ENCODE measurements at regions not wholly inside any gene's neighbourhood (a gene's known extent, or its start where the extent isn't known, plus 50 kb on each side); places are given as distances from the start of the nearest gene placed in this dataset.
A peak's percentile ranks its signal among the peaks of the same experiment; 100 is the strongest.

DNA sequence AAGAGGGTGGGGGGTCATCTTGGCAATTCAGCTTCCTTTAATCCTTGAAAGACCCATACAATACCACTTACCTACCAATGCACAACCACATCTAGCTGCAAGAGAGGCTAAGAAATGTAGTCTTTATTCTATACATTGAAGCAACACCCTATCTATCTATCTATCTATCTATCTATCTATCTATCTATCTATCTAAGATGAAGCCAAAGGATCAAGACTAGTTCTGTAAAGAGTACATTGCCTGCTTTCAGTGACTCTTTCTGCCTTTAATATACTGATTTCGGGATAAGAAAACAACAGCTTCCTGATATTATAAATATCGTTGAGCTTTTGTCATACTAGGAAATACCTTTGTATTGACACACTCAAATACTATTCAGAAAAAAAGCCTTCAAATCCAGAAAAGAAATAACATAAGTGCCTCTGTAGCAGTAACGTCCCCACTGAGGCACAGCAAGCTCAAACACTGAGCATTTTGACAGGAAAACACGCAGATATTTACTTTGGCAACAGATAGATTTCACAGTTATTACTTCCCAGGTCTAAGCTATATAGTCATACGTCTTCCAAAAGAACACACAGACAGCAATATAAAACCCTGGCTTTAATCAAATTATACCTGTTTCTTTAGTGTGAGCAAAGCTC lies 139.4 kb upstream of the SERTAD2 start:
- TF ChIP-seq, protein P1, sequence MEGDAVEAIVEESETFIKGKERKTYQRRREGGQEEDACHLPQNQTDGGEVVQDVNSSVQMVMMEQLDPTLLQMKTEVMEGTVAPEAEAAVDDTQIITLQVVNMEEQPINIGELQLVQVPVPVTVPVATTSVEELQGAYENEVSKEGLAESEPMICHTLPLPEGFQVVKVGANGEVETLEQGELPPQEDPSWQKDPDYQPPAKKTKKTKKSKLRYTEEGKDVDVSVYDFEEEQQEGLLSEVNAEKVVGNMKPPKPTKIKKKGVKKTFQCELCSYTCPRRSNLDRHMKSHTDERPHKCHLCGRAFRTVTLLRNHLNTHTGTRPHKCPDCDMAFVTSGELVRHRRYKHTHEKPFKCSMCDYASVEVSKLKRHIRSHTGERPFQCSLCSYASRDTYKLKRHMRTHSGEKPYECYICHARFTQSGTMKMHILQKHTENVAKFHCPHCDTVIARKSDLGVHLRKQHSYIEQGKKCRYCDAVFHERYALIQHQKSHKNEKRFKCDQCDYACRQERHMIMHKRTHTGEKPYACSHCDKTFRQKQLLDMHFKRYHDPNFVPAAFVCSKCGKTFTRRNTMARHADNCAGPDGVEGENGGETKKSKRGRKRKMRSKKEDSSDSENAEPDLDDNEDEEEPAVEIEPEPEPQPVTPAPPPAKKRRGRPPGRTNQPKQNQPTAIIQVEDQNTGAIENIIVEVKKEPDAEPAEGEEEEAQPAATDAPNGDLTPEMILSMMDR (IDR thresholded peaks at IDR 0.05; ENCODE audit: low read depth, low read length, missing control alignments) = no peak
- DNase-seq (ENCODE audit: extremely low read depth, low read depth) = no peak
- H3K4me3 ChIP-seq (replicated peaks; ENCODE audit: low read depth, low read length) = no peak overlapping the region

DNA sequence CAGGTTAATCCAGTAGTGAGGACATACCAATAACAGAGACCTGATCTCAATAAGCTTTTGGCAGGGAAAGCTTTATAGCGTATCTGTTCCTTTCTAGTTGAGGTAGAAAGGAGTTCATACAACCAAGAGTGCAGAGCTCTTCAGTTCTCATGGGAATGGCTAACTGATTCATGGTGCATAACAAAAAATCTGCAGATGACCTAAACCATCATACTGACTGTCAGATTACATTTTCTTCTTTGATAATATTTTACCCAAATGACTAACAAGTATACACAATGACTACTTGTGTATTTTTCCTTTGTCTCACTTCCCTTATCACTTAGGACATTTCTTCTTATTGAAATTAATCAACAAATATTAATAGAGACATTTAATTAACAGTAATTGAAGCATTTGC lies 140.0 kb upstream of the SERTAD2 start:
- no peak for DNase-seq (ENCODE audit: extremely low read depth, low read depth)
- no peak overlapping the region for H3K4me3 ChIP-seq (replicated peaks; ENCODE audit: low read depth, low read length)
- TF ChIP-seq, protein P1 (IDR thresholded peaks at IDR 0.05; ENCODE audit: low read depth, low read length, missing control alignments) = no peak

DNA sequence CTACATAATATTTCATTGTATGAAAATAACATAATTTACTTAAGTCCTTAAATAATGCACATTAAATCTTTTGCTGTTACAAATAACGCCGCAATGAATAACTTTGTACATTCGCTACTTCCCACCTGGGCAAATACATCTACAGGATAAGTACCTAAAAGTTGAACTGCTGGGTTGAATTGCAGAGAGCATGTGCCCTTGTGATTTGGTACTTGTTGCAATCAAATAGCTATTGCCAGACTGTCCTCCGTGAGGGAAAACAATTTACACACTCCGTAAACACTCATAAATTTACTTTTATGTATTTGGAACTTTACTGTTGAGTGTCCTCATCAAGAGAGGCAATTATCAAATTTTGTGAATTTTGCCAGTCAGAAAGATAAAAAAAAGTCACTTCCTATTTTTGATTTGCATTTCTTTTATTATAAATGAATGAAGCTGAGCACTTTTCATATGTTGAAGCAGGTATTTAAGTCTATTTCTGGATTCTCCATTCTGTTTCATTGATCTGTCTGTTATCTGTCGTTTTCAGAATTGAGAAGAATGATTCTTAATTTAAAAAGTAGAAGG lies 140.8 kb upstream of the SERTAD2 start:
- no peak overlapping the region for H3K4me3 ChIP-seq (replicated peaks; ENCODE audit: low read depth, low read length)
- no peak for DNase-seq (ENCODE audit: extremely low read depth, low read depth)
- TF ChIP-seq, protein P1 (IDR thresholded peaks at IDR 0.05; ENCODE audit: low read depth, low read length, missing control alignments) = no peak

DNA sequence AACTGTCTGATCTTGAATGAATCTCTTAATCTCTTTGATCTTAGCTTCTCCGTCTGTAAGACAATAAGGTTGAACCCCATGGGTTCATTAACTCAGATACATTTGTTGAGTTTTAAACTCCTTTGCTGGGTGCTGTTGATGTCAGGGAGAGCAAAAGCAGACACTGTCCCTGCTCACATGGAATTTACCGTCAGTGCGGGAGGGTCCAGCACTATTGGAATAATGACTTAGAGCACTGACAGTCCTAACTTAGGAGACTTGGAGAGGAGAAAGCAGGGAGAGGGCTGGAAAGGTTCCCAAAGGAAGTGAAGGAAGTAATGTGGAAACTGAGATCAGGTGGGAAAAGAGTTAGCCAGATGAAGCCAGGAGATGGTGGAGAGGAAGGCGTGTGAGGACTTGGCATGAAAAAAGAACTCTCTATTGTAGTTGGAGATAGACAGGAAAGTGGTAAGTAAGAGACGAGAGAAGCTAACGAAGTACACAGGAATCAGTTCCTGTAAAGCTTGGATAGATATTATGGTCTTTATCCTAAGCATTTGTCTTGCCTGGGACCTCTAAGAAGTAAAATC lies 141.4 kb upstream of the SERTAD2 start:
- TF ChIP-seq, protein P1 (IDR thresholded peaks at IDR 0.05; ENCODE audit: low read depth, low read length, missing control alignments) = no peak
- DNase-seq (ENCODE audit: extremely low read depth, low read depth) = no peak
- H3K4me3 ChIP-seq (replicated peaks; ENCODE audit: low read depth, low read length) = no peak overlapping the region

DNA sequence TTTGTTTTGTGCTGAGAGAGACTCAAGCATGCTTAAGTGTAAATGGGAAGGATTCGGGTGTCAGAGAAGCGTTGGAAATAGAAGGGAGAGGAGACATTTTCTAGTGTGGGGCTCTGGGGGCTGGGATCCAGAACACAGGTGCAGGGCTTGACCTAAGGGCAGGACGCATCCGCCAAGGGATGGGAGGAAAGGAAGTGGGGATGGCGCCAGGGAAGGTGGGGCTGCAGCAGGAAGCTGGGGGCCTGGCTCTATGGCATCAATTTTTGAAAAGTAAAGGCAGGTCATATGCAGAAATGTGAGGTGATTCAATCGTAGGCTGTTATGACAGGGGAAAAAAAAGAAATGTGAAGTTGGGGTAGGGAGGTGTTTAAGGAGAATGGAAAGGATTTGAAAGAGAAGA lies 143.2 kb upstream of the SERTAD2 start:
- TF ChIP-seq, protein P1 (IDR thresholded peaks at IDR 0.05; ENCODE audit: low read depth, low read length, missing control alignments) = no peak
- no peak overlapping the region for H3K4me3 ChIP-seq (replicated peaks; ENCODE audit: low read depth, low read length)
- no peak for DNase-seq (ENCODE audit: extremely low read depth, low read depth)

DNA sequence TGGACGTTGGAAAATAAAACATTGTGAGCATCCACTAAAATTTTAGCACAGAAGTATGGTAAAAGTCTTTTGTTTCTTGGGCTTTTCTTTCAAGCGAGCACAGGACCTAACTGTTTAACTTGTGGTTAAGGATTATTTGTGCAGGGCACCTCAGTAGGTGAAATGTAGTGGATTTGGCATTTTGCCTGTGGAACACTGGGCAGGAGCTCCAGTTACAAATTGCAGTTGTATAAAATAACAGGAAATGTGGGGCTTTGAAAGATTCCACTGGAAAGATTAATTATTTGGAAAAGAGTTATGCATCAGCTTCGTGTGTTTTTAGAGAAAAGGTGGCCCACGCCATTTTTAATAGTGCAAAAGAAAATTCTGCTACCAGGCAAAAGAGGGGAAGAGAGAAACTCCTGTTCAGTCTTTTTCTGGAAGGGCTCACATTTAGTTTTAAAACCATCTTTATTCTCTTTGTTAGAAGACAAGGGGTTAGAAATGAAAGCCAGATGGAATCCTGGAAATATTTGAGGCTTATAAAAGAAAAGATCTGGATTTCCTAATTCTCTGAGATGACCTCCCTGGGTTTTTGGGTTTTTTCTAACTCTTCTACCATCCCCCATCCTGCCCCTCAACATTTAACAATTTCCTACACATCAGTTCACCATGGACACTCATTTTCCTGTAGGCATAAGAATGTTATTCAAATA lies 144.3 kb upstream of the SERTAD2 start:
- TF ChIP-seq, protein P1 (IDR thresholded peaks at IDR 0.05; ENCODE audit: low read depth, low read length, missing control alignments) = no peak
- H3K4me3 ChIP-seq (replicated peaks; ENCODE audit: low read depth, low read length) = no peak overlapping the region
- peak; percentile 52 for DNase-seq (ENCODE audit: extremely low read depth, low read depth)

All from HFF-Myc (cell line).